ENCODE measurements at regions not wholly inside any gene's neighbourhood (a gene's known extent, or its start where the extent isn't known, plus 50 kb on each side); places are given as distances from the start of the nearest gene placed in this dataset.

- TF ChIP-seq CTCF (IDR thresholded peaks at IDR 0.05; ENCODE audit: low read depth, low read length, missing input control): no peak
- no peak for TF ChIP-seq ZBTB33 (IDR thresholded peaks at IDR 0.05)
- no peak for TF ChIP-seq REST (IDR thresholded peaks at IDR 0.05)
- TF ChIP-seq ATF3 (IDR thresholded peaks at IDR 0.05): no peak
- no peak for TF ChIP-seq GABPA (IDR thresholded peaks at IDR 0.05 in 1 of 2, conservative IDR thresholded peaks at IDR 0.05 in 1 of 2)
- TF ChIP-seq SP1 (IDR thresholded peaks at IDR 0.05): no peak
- no peak for TF ChIP-seq RAD21 (IDR thresholded peaks at IDR 0.05)
- no peak for TF ChIP-seq MAX (IDR thresholded peaks at IDR 0.05)
- no peak for TF ChIP-seq JUND (IDR thresholded peaks at IDR 0.05)
- no peak for TF ChIP-seq EGR1 (IDR thresholded peaks at IDR 0.05; ENCODE audit: low read depth in 2 of 2)
Measured at GRCh38 chr3:18687286-18687685, 262.1 kb upstream of the SATB1 start.

All from liver (tissue), 3 donors.